ENCODE measurements at regions not wholly inside any gene's neighbourhood (a gene's known extent, or its start where the extent isn't known, plus 50 kb on each side); places are given as distances from the start of the nearest gene placed in this dataset.

GRCh38 chr11:71201936-71202597, 50.3 kb downstream of the SHANK2 start:
- no peak for DNase-seq (ENCODE audit: low read depth in 2 of 2)

- DNase-seq (ENCODE audit: low read depth in 2 of 2) = no peak
Measured at GRCh38 chr11:71201231-71201630, 51.1 kb downstream of the SHANK2 start.

GRCh38 chr11:71200761-71201160, 51.6 kb downstream of the SHANK2 start:
- no peak for DNase-seq (ENCODE audit: low read depth in 2 of 2)

GRCh38 chr11:71200172-71200716, 52.1 kb downstream of the SHANK2 start:
- DNase-seq (ENCODE audit: low read depth in 2 of 2) = no peak

- no peak for DNase-seq (ENCODE audit: low read depth in 2 of 2)
Measured at GRCh38 chr11:71199226-71199820, 53.1 kb downstream of the SHANK2 start.

- no peak for DNase-seq (ENCODE audit: low read depth in 2 of 2)
Measured at GRCh38 chr11:71198823-71199165, 53.6 kb downstream of the SHANK2 start.

GRCh38 chr11:71198141-71198822, 54.1 kb downstream of the SHANK2 start:
- DNase-seq (ENCODE audit: low read depth in 2 of 2) = no peak

- no peak for DNase-seq (ENCODE audit: low read depth in 2 of 2)
Measured at GRCh38 chr11:71197096-71197495, 55.3 kb downstream of the SHANK2 start.

GRCh38 chr11:71194710-71195109, 57.7 kb downstream of the SHANK2 start:
- DNase-seq (ENCODE audit: low read depth in 2 of 2) = no peak

- DNase-seq (ENCODE audit: low read depth in 2 of 2) = no peak
Measured at GRCh38 chr11:71193431-71193830, 58.9 kb downstream of the SHANK2 start.

- DNase-seq (ENCODE audit: low read depth in 2 of 2) = no peak
Measured at GRCh38 chr11:71192629-71193028, 59.7 kb downstream of the SHANK2 start.

GRCh38 chr11:71191201-71191600, 61.2 kb downstream of the SHANK2 start:
- DNase-seq (ENCODE audit: low read depth in 2 of 2) = no peak

GRCh38 chr11:71190551-71190950, 61.8 kb downstream of the SHANK2 start:
- no peak for DNase-seq (ENCODE audit: low read depth in 2 of 2)

- DNase-seq (ENCODE audit: low read depth in 2 of 2) = no peak
Measured at GRCh38 chr11:71189768-71190315, 62.5 kb downstream of the SHANK2 start.

- DNase-seq (ENCODE audit: low read depth in 2 of 2) = no peak
Measured at GRCh38 chr11:71188886-71189767, 63.2 kb downstream of the SHANK2 start.

GRCh38 chr11:71188073-71188472, 64.3 kb downstream of the SHANK2 start:
- DNase-seq (ENCODE audit: low read depth in 2 of 2) = no peak

GRCh38 chr11:71186806-71187205, 65.6 kb downstream of the SHANK2 start:
- DNase-seq (ENCODE audit: low read depth in 2 of 2) = no peak

- DNase-seq (ENCODE audit: low read depth in 2 of 2) = no peak
Measured at GRCh38 chr11:71185411-71185810, 67.0 kb downstream of the SHANK2 start.

- no peak for DNase-seq (ENCODE audit: low read depth in 2 of 2)
Measured at GRCh38 chr11:71184421-71185210, 67.8 kb downstream of the SHANK2 start.

GRCh38 chr11:71183878-71184277, 68.5 kb downstream of the SHANK2 start:
- DNase-seq (ENCODE audit: low read depth in 2 of 2) = no peak

Data from fibroblast of skin of left quadriceps (primary cell).